ENCODE measurements at regions not wholly inside any gene's neighbourhood (a gene's known extent, or its start where the extent isn't known, plus 50 kb on each side); places are given as distances from the start of the nearest gene placed in this dataset.

GRCh38 chr3:162295323-162295983 is 798.8 kb downstream of the OTOL1 start:
- Histone ChIP-seq H3K4me3 (no peak overlapping the region), H3K9me3 (no peaks in the 10 kb centered on the region), H3K27me3 (no peaks in the 10 kb centered on the region), H3K4me1 (no peaks in the 10 kb centered on the region), H3K36me3 (no peaks in the 10 kb centered on the region), H3K27ac (no peak overlapping the region)
- DNase-seq: no peak
- intact Hi-C loops (cut with DNase I; ENCODE audit: low total_unique reads): no loop called here
- TF ChIP-seq, protein P1, sequence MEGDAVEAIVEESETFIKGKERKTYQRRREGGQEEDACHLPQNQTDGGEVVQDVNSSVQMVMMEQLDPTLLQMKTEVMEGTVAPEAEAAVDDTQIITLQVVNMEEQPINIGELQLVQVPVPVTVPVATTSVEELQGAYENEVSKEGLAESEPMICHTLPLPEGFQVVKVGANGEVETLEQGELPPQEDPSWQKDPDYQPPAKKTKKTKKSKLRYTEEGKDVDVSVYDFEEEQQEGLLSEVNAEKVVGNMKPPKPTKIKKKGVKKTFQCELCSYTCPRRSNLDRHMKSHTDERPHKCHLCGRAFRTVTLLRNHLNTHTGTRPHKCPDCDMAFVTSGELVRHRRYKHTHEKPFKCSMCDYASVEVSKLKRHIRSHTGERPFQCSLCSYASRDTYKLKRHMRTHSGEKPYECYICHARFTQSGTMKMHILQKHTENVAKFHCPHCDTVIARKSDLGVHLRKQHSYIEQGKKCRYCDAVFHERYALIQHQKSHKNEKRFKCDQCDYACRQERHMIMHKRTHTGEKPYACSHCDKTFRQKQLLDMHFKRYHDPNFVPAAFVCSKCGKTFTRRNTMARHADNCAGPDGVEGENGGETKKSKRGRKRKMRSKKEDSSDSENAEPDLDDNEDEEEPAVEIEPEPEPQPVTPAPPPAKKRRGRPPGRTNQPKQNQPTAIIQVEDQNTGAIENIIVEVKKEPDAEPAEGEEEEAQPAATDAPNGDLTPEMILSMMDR (IDR thresholded peaks at IDR 0.05): no peak

DNA sequence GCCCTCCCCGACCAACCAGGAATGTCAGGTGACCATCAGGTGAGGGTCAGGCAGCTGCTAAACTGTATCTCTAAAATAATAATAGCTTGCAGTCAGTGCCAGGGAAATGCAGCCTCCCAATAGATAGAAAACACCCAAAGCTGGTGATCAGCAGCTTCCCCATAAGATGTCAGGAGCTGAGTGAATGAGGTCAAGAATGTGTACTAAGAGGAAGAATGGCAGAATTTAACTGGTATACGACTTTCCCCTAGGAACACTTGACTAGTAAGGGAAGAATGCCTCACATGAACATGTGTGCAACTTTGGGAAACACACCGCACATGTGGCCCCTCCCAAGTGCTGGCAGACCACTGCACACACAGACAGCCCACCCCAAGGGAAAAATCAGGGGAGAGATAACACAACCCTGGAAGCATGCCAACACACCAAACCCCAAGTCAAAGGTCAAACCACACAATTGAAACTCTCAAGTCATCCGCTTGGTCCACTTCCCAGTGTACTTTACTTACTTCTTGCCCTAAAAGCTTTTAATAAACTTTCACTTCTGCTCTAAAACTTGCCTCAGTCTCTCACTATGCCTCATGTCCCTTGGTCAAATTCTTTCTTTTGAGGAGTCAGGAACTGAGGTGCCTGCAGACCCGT is 806.5 kb downstream of the OTOL1 start:
- no peak for DNase-seq
- H3K27me3 ChIP-seq: no peaks in the 10 kb centered on the region
- TF ChIP-seq, protein P1 (IDR thresholded peaks at IDR 0.05): no peak

GRCh38 chr3:162317046-162317445 is 820.4 kb downstream of the OTOL1 start:
- peaks cover 0 to 5% (median 0%) of the 10 kb centered on the region in 3 donors for H3K9me3 ChIP-seq
- DNase-seq: no peak
- no peak overlapping the region for H3K4me3 ChIP-seq
- intact Hi-C loops (cut with DNase I; ENCODE audit: low total_unique reads): no loop called here
- no peaks in the 10 kb centered on the region for H3K27me3 ChIP-seq
- no peaks in the 10 kb centered on the region for H3K36me3 ChIP-seq
- H3K27ac ChIP-seq: no peak overlapping the region
- TF ChIP-seq, protein P1 (IDR thresholded peaks at IDR 0.05): no peak
- H3K4me1 ChIP-seq: no peaks in the 10 kb centered on the region

More for the DNA sequence above, 806.5 kb downstream of the OTOL1 start:
- H3K36me3 ChIP-seq: no peaks in the 10 kb centered on the region
- no peak overlapping the region for H3K27ac ChIP-seq
- no peak overlapping the region for H3K4me3 ChIP-seq
- no peaks in the 10 kb centered on the region for H3K9me3 ChIP-seq
- intact Hi-C loops (cut with DNase I; ENCODE audit: low total_unique reads): no loop called here
- no peaks in the 10 kb centered on the region for H3K4me1 ChIP-seq

- intact Hi-C loops (cut with DNase I; ENCODE audit: low total_unique reads): no loop called here
- no peaks in the 10 kb centered on the region for H3K4me1 ChIP-seq
These were observed 832.0 kb downstream of the OTOL1 start for GRCh38 chr3:162328649-162329048.

DNA sequence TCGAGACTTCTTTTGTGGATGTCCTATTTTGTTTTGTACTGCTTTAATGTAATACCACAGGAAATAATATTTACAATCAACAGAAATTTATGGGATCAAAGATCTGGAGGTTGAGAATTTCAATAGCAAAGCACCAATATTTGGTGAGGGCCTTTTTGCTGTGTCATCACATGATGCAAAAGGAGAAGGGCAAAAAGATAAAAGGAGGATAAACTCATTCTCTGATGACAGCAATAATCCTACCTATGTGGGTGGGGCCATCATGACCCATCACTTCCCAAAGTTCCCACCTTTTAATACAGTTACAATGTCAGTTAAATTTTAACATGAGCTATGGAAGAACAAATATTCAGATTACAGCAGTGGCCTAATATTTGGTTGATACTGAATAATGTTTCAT is 832.9 kb downstream of the OTOL1 start:
- TF ChIP-seq, protein P1 (IDR thresholded peaks at IDR 0.05): no peak
- no peaks in the 10 kb centered on the region for H3K4me1 ChIP-seq
- DNase-seq: no peak
- intact Hi-C loops (cut with DNase I; ENCODE audit: low total_unique reads): no loop called here
- no peaks in the 10 kb centered on the region for H3K9me3 ChIP-seq
- no peak overlapping the region for H3K27ac ChIP-seq
- H3K27me3 ChIP-seq: no peaks in the 10 kb centered on the region
- H3K4me3 ChIP-seq: no peak overlapping the region
- H3K36me3 ChIP-seq: no peaks in the 10 kb centered on the region

More at GRCh38 chr3:162328649-162329048, 832.0 kb downstream of the OTOL1 start:
- no peak overlapping the region for H3K27ac ChIP-seq
- H3K27me3 ChIP-seq: no peaks in the 10 kb centered on the region
- no peaks in the 10 kb centered on the region for H3K36me3 ChIP-seq
- no peak for DNase-seq
- no peaks in the 10 kb centered on the region for H3K9me3 ChIP-seq
- H3K4me3 ChIP-seq: no peak overlapping the region
- TF ChIP-seq, protein P1 (IDR thresholded peaks at IDR 0.05): no peak

Measured in tibial artery (tissue), 4 donors.